K562 (cell line): ENCODE measurements at regions not wholly inside any gene's neighbourhood (a gene's known extent, or its start where the extent isn't known, plus 50 kb on each side); places are given as distances from the start of the nearest gene placed in this dataset.

Experiments
- ATAC-seq: fragments of 200-7000 bp; cut with Tn5 transposase; 3 replicates; pipeline ENCODE4 v1.9.1; 2020; ENCODE audit warnings: moderate library complexity
- BruUV-seq: library from RNA; stranded (reverse); fragments of 400-500 nt; replicated peaks from 2 replicates; lab custom pipeline; 2021; lab: Mats Ljungman, UMichigan
- CTCF ChIA-PET: fragments of 300-600 bp; formaldehyde crosslinking; extraction: SDS; loops from one replicate; lab custom pipeline; 2021; ENCODE audit warnings: low intra/inter-chr PET ratio; lab: Yijun Ruan, JAX
- POLR2A ChIA-PET: fragments of 300-600, 350-650 bp; sonication (Branson Sonifier 250); formaldehyde crosslinking; extraction: SDS; loops from one replicate; lab custom pipeline; 2021; ENCODE audit warnings: antibody characterized with exemption, inconsistent platforms; lab: Yijun Ruan, JAX
- DNase-seq, 4 experiments: peaks; one replicate each; pipeline versions ENCODE4 v3.0.0 to v3.0.0-alpha.2; 2011 to 2018; ENCODE audit warnings: low spot score in 3 of 4, mixed read lengths in 3 of 4; ENCODE audit errors: extremely low read depth in 1 of 4
- FAIRE-seq: peaks from 2 replicates; lab custom pipeline; 2011; peaks lifted over from hg19 to GRCh38; lab: Jason Lieb, UNC
- H2AFZ ChIP-seq: 2 replicates; pipeline ENCODE4 v1.6.0; 2011; ENCODE audit warnings: low read depth, low read length, control low read depth, inconsistent platforms
- H3K27ac ChIP-seq: fragments of 200-600 bp; 3 replicates; pipeline ENCODE4 v1.8.0; 2011; ENCODE audit warnings: low read depth, mild to moderate bottlenecking, control low read depth, inconsistent platforms, low read length, moderate library complexity, mixed read lengths; ENCODE audit errors: extremely low read depth
- H3K27me3 ChIP-seq, 2 experiments: fragments of 300-600 bp in 1 of 2; 2 replicates in 1 of 2; 3 replicates in 1 of 2; pipeline versions ENCODE4 v1.6.0 to v1.8.0; 2011; ENCODE audit warnings: inconsistent platforms in 2 of 2, low read length in 2 of 2, mild to moderate bottlenecking in 1 of 2, mixed read lengths in 1 of 2, moderate library complexity in 1 of 2; ENCODE audit not compliant: control insufficient read depth in 2 of 2, insufficient read depth in 2 of 2
- H3K36me3 ChIP-seq: fragments of 300-600 bp; 3 replicates; pipeline ENCODE4 v1.8.0; 2011; ENCODE audit warnings: mild to moderate bottlenecking, low read length, inconsistent platforms; ENCODE audit not compliant: control insufficient read depth, insufficient read depth
- H3K4me1 ChIP-seq, 2 experiments: fragments of 200-600 bp in 1 of 2; replicated peaks in 1 of 2; 2 replicates in 1 of 2; 3 replicates in 1 of 2; pipeline versions ENCODE4 v1.5.1 to v1.8.0; 2011; ENCODE audit warnings: inconsistent platforms in 2 of 2, low read length in 2 of 2, mild to moderate bottlenecking in 1 of 2, mixed read lengths in 1 of 2, moderate library complexity in 1 of 2; ENCODE audit not compliant: control insufficient read depth in 2 of 2, insufficient read depth in 2 of 2
- H3K4me2 ChIP-seq: 2 replicates; pipeline ENCODE4 v1.6.1; 2011; ENCODE audit warnings: low read length, control low read depth, inconsistent platforms, mixed read lengths; ENCODE audit not compliant: insufficient read depth
- H3K4me3 ChIP-seq: fragments of 200-600 bp; sonication (generic), shearing (Covaris generic); 2 replicates; pipeline ENCODE4 v1.5.1; 2016; ENCODE audit warnings: control low read depth, inconsistent platforms
- H3K79me2 ChIP-seq: fragments of 200-600 bp; 3 replicates; pipeline ENCODE4 v1.8.0; 2011; ENCODE audit warnings: low read length, inconsistent platforms; ENCODE audit not compliant: control insufficient read depth, insufficient read depth
- H3K9ac ChIP-seq, 2 experiments: 2 replicates each; pipeline versions ENCODE4 v1.6.0 to v1.6.1; 2011; ENCODE audit warnings: low read depth in 2 of 2, low read length in 2 of 2, control low read depth in 1 of 2, inconsistent platforms in 1 of 2, mild to moderate bottlenecking in 1 of 2, mixed read lengths in 1 of 2; ENCODE audit not compliant: insufficient read depth in 1 of 2
- H3K9me1 ChIP-seq: one replicate; pipeline ENCODE4 v1.6.0; 2011; ENCODE audit warnings: inconsistent platforms, mild to moderate bottlenecking, low read length, moderate library complexity; ENCODE audit not compliant: control insufficient read depth, insufficient read depth
- H3K9me3 ChIP-seq: replicated peaks from 2 replicates; pipeline ENCODE4 v1.5.1; 2011; ENCODE audit warnings: low read depth, low read length, inconsistent platforms; ENCODE audit not compliant: control insufficient read depth, insufficient read depth
- H4K20me1 ChIP-seq: replicated peaks from 2 replicates; pipeline ENCODE4 v1.6.1; 2011; ENCODE audit warnings: low read length, inconsistent platforms, mixed read lengths; ENCODE audit not compliant: control insufficient read depth, insufficient read depth
- ATF1 ChIP-seq, 2 experiments: fragments of 450-650 bp in 1 of 2; IDR thresholded peaks; 2 replicates each; pipeline ENCODE4 v1.6.1; 2016; ENCODE audit warnings: missing compliant biosample characterization in 1 of 2, missing genetic modification characterization in 1 of 2
- MAFK ChIP-seq: IDR thresholded peaks from 2 replicates; pipeline ENCODE4 v1.6.1; 2011; ENCODE audit warnings: low read length, improper control_type of control experiment
- PKNOX1 ChIP-seq: fragments of 450-650 bp; IDR thresholded peaks from 2 replicates; pipeline ENCODE4 v1.6.1; 2016
- POLR2A ChIP-seq: fragments of 450-650 bp; conservative IDR thresholded peaks from 2 replicates; pipeline ENCODE4 v1.6.1; 2016
- PRPF4 ChIP-seq: fragments of 200-400 bp; formaldehyde crosslinking; IDR thresholded peaks from one replicate; pipeline ENCODE4 v1.6.1; 2017; ENCODE audit warnings: low read length, low read depth, mild to moderate bottlenecking; ENCODE audit not compliant: insufficient read depth, poor library complexity, severe bottlenecking
- RB1 ChIP-seq: fragments of 450-650 bp; IDR thresholded peaks from 2 replicates; pipeline ENCODE4 v1.6.1; 2017; ENCODE audit warnings: low read depth, mild to moderate bottlenecking
- TCF15 ChIP-seq: fragments of 250-450 bp; sonication (Bioruptor Pico); IDR thresholded peaks from 2 replicates; pipeline ENCODE4 v1.8.0; 2022; ENCODE audit warnings: moderate library complexity, mild to moderate bottlenecking, inconsistent platforms
- TEAD2 ChIP-seq: fragments of 450-650 bp; IDR thresholded peaks from 2 replicates; pipeline ENCODE4 v1.6.1; 2016; ENCODE audit warnings: missing genetic modification characterization, control low read depth, missing compliant biosample characterization
- VEZF1 ChIP-seq: fragments of 200-800 bp; sonication (Bioruptor generic); IDR thresholded peaks from 2 replicates; pipeline ENCODE4 v1.6.1; 2017; ENCODE audit warnings: missing genetic modification characterization, missing compliant biosample characterization
- ZNF644 ChIP-seq: fragments of 200-800 bp; sonication (Bioruptor generic); IDR thresholded peaks from 2 replicates; pipeline ENCODE4 v1.6.1; 2016; ENCODE audit warnings: low read depth, missing genetic modification characterization, missing compliant biosample characterization
- ZNF707 ChIP-seq: fragments of 250-450 bp; sonication (Bioruptor Pico); conservative IDR thresholded peaks from 2 replicates; pipeline ENCODE4 v1.8.0; 2022; ENCODE audit warnings: inconsistent platforms, mild to moderate bottlenecking, moderate library complexity
- WGBS: fragments of 100-300 bp; shearing (Covaris generic); methylation state at CpG from one replicate; pipeline ENCODE4 v1.1.6; 2016; ENCODE audit warnings: low coverage, mixed read lengths; ENCODE audit not compliant: insufficient coverage; ENCODE audit errors: missing lambda C conversion rate; 5-methylcytosine and 5-hydroxymethylcytosine counted together
- in situ Hi-C: fragments of 300-500 bp; cut with MboI; formaldehyde crosslinking; loops from 4 replicates; pipeline ENCODE4 v1.15.0; 2018; ENCODE audit warnings: inconsistent platforms, mixed read lengths
- intact Hi-C: fragments of 100-400 bp; cut with micrococcal nuclease; formaldehyde crosslinking; loops from 2 replicates; pipeline ENCODE4 v1.14.2; 2022

- ChIA-PET CTCF (no interaction called here), POLR2A (no interaction called here)
- intact Hi-C loops (no loop called here), in situ Hi-C loops (no loop called here)
- H4K20me1 ChIP-seq = 0 out of 2 replicates have a peak, but pooled peaks cover 3% of the 10 kb centered on the region
- no peak overlapping the region for H3K4me2 ChIP-seq
- DNase-seq = no peak
- H3K9me3 ChIP-seq = no peaks in the 10 kb centered on the region
- H3K9me1 ChIP-seq = no peaks in the 10 kb centered on the region
- TF ChIP-seq TCF15 (CRISPR knock-in tag) (no peak), VEZF1 (peak; percentile 20; the same call in 1 of the 2 replicates), MAFK (no peak)
- no peak overlapping the region for H3K4me3 ChIP-seq
- H3K27me3 ChIP-seq = peaks cover 3 to 48% of the 10 kb centered on the region in 2 experiments; a peak in 4 of 5 replicates
- H3K27ac ChIP-seq = no peak overlapping the region
- no peak overlapping the region for H2AFZ ChIP-seq
- peaks cover 0 to 2% of the 10 kb centered on the region in 2 experiments; a peak in 1 of 5 replicates for H3K4me1 ChIP-seq
- H3K9ac ChIP-seq = no peak overlapping the region
- BruUV-seq = no TSS peak
- no peaks in the 10 kb centered on the region for H3K36me3 ChIP-seq
- 0% methylated on average over 9 of the region's 9 CpGs for whole genome bisulfite sequencing
- no peaks in the 10 kb centered on the region for H3K79me2 ChIP-seq
- FAIRE-seq = no peak
- no peak for ATAC-seq
Observed at GRCh38 chr5:141772281-141772680, 90.3 kb upstream of the ARAP3 start.

GRCh38 chr5:141771562-141771961 lies 89.5 kb upstream of the ARAP3 start:
- ChIA-PET CTCF (no interaction called here), POLR2A (interaction anchor here (1.2 kb wide), 1 partner anchor 37 kb away, joined by 3 read pairs; no protein-coding TSS in a partner anchor)
- Histone ChIP-seq H3K9me3 (no peaks in the 10 kb centered on the region), H3K4me2 (no peak overlapping the region), H4K20me1 (0 out of 2 replicates have a peak, but pooled peaks cover 3% of the 10 kb centered on the region), H3K27ac (no peak overlapping the region), H3K36me3 (no peaks in the 10 kb centered on the region), H2AFZ (no peak overlapping the region), H3K4me1 (peaks cover 0 to 2% of the 10 kb centered on the region in 2 experiments; a peak in 1 of 5 replicates), H3K27me3 (peaks cover 5 to 52% of the 10 kb centered on the region in 2 experiments; a peak in 4 of 5 replicates), H3K79me2 (no peaks in the 10 kb centered on the region), H3K9me1 (no peaks in the 10 kb centered on the region), H3K9ac (no peak overlapping the region), H3K4me3 (no peak overlapping the region)
- in situ Hi-C loops (no loop called here), intact Hi-C loops (no loop called here)
- ATAC-seq = no peak
- no peak for DNase-seq
- BruUV-seq = no TSS peak
- no peak for FAIRE-seq
- 0% methylated on average over 3 of the region's 3 CpGs for WGBS
- TF ChIP-seq RB1 (no peak), PRPF4 (no peak), TEAD2 (tag) (no peak), ATF1 (CRISPR knock-in tag; IDR thresholded peaks at IDR 0.05) (no peak), ATF1 (tag; IDR thresholded peaks at IDR 0.05) (no peak), ZNF644 (tag) (no peak), POLR2A (no peak), ZNF707 (CRISPR knock-in tag) (no peak), PKNOX1 (no peak)
